ENCODE measurements at regions not wholly inside any gene's neighbourhood (a gene's known extent, or its start where the extent isn't known, plus 50 kb on each side); places are given as distances from the start of the nearest gene placed in this dataset.

GRCh38 chr16:55212791-55213190 is 111.2 kb upstream of the IRX6 start:
- intact Hi-C loops (cut with DNase I, micrococcal nuclease), result no loop called here

GRCh38 chr16:55214412-55214811 is 109.6 kb upstream of the IRX6 start:
- Histone ChIP-seq H3K9me3 (no peaks in the 10 kb centered on the region), H3K36me3 (ENCODE audit: low read depth) (no peaks in the 10 kb centered on the region), H3K4me3 (no peak overlapping the region), H3K4me1 (ENCODE audit: low read depth) (no peaks in the 10 kb centered on the region)
- ATAC-seq (no peak), DNase-seq (no peak)
- no peak for TF ChIP-seq CTCF (IDR thresholded peaks at IDR 0.05)
- intact Hi-C loops (cut with DNase I, micrococcal nuclease), result no loop called here

More at GRCh38 chr16:55212791-55213190, 111.2 kb upstream of the IRX6 start:
- no peak overlapping the region for H3K4me3 ChIP-seq
- H3K4me1 ChIP-seq (ENCODE audit: low read depth), result no peaks in the 10 kb centered on the region
- no peaks in the 10 kb centered on the region for H3K9me3 ChIP-seq
- ATAC-seq, result no peak
- no peak for DNase-seq
- TF ChIP-seq CTCF (IDR thresholded peaks at IDR 0.05), result no peak
- H3K36me3 ChIP-seq (ENCODE audit: low read depth), result no peaks in the 10 kb centered on the region

GRCh38 chr16:55214974-55215494 is 109.0 kb upstream of the IRX6 start:
- H3K4me1 ChIP-seq (ENCODE audit: low read depth), result no peaks in the 10 kb centered on the region
- H3K36me3 ChIP-seq (ENCODE audit: low read depth), result no peaks in the 10 kb centered on the region
- no peaks in the 10 kb centered on the region for H3K9me3 ChIP-seq
- DNase-seq, result no peak
- intact Hi-C loops (cut with DNase I, micrococcal nuclease), result no loop called here
- ATAC-seq, result no peak
- H3K4me3 ChIP-seq, result no peak overlapping the region
- no peak for TF ChIP-seq CTCF (IDR thresholded peaks at IDR 0.05)

GRCh38 chr16:55217392-55217791 is 106.6 kb upstream of the IRX6 start:
- no peak for ATAC-seq

GRCh38 chr16:55221836-55222235 is 102.2 kb upstream of the IRX6 start:
- intact Hi-C loops (cut with DNase I, micrococcal nuclease), result no loop called here

More at GRCh38 chr16:55217392-55217791, 106.6 kb upstream of the IRX6 start:
- intact Hi-C loops (cut with DNase I, micrococcal nuclease), result no loop called here
- Histone ChIP-seq H3K9me3 (no peaks in the 10 kb centered on the region), H3K4me3 (no peak overlapping the region), H3K4me1 (ENCODE audit: low read depth) (no peaks in the 10 kb centered on the region), H3K36me3 (ENCODE audit: low read depth) (no peaks in the 10 kb centered on the region)
- TF ChIP-seq CTCF (IDR thresholded peaks at IDR 0.05), result no peak
- DNase-seq, result no peak

More at GRCh38 chr16:55221836-55222235, 102.2 kb upstream of the IRX6 start:
- no peaks in the 10 kb centered on the region for H3K9me3 ChIP-seq
- no peaks in the 10 kb centered on the region for H3K4me1 ChIP-seq (ENCODE audit: low read depth)
- DNase-seq, result no peak
- no peak for TF ChIP-seq CTCF (IDR thresholded peaks at IDR 0.05)
- no peaks in the 10 kb centered on the region for H3K36me3 ChIP-seq (ENCODE audit: low read depth)
- H3K4me3 ChIP-seq, result no peak overlapping the region
- ATAC-seq, result no peak
